Gastroesophageal sphincter (tissue), 4 donors: ENCODE measurements at regions not wholly inside any gene's neighbourhood (a gene's known extent, or its start where the extent isn't known, plus 50 kb on each side); places are given as distances from the start of the nearest gene placed in this dataset.

ENCODE experiments used
- ATAC-seq: fragments of 150-250 bp; one replicate; pipeline ENCODE4 v1.9.1; 2016; ENCODE audit warnings: mild to moderate bottlenecking, moderate library complexity
- H3K27ac ChIP-seq, 4 donors: fragments of 200-600 bp; sonication (generic) in 3 of 4; 1 replicate in 3 of 4; 2 replicates in 1 of 4; pipeline ENCODE4 v1.5.1; 2016 to 2019
- H3K27me3 ChIP-seq: fragments of 200-600 bp; sonication (generic); one replicate; pipeline ENCODE4 v1.5.1; 2019
- H3K36me3 ChIP-seq, 2 donors: fragments of 200-600 bp; sonication (generic); one replicate each; pipeline ENCODE4 v1.5.1; 2019; ENCODE audit warnings: control low read depth in 1 of 2
- H3K4me1 ChIP-seq, 3 donors: fragments of 200-600 bp; sonication (generic); 1 replicate in 2 of 3; 2 replicates in 1 of 3; pipeline ENCODE4 v1.5.1; 2016 to 2019; ENCODE audit warnings: control low read depth in 2 of 3
- H3K4me3 ChIP-seq, 2 donors: fragments of 200-600 bp; sonication (generic); one replicate each; pipeline ENCODE4 v1.5.1; 2019; ENCODE audit warnings: mild to moderate bottlenecking in 1 of 2, moderate library complexity in 1 of 2
- H3K9me3 ChIP-seq, 3 donors: fragments of 200-600 bp; sonication (generic); one replicate each; pipeline ENCODE4 v1.5.1; 2017 to 2019; ENCODE audit warnings: control low read depth in 2 of 3
- EP300 ChIP-seq: sonication (generic); formaldehyde crosslinking; IDR thresholded peaks from one replicate; pipeline ENCODE4 v1.6.1; 2017; ENCODE audit warnings: antibody characterized with exemption, mild to moderate bottlenecking
- POLR2A ChIP-seq, 2 donors: fragments of 450-650 bp; IDR thresholded peaks; one replicate each; pipeline ENCODE4 v1.6.1; 2017; ENCODE audit warnings: antibody characterized with exemption in 2 of 2, mild to moderate bottlenecking in 2 of 2, moderate library complexity in 1 of 2
- POLR2AphosphoS5 ChIP-seq: sonication (generic); formaldehyde crosslinking; IDR thresholded peaks from one replicate; pipeline ENCODE4 v1.6.1; 2017; ENCODE audit warnings: antibody characterized with exemption
- WGBS, 2 donors: methylation state at CpG; one replicate each; pipeline ENCODE4 v1.1.5; 2018; ENCODE audit warnings: low coverage in 1 of 2; 5-methylcytosine and 5-hydroxymethylcytosine counted together
- TF ChIP-seq, protein P1 (sequence below), 4 experiments: fragments of 200-600 bp in 2 of 4; fragments of 450-650 bp in 2 of 4; sonication (generic) in 1 of 4; IDR thresholded peaks; one replicate each; pipeline ENCODE4 v1.5.1; 2017 to 2019; ENCODE audit warnings: antibody characterized with exemption in 4 of 4, mild to moderate bottlenecking in 2 of 4, moderate library complexity in 2 of 4

DNA sequence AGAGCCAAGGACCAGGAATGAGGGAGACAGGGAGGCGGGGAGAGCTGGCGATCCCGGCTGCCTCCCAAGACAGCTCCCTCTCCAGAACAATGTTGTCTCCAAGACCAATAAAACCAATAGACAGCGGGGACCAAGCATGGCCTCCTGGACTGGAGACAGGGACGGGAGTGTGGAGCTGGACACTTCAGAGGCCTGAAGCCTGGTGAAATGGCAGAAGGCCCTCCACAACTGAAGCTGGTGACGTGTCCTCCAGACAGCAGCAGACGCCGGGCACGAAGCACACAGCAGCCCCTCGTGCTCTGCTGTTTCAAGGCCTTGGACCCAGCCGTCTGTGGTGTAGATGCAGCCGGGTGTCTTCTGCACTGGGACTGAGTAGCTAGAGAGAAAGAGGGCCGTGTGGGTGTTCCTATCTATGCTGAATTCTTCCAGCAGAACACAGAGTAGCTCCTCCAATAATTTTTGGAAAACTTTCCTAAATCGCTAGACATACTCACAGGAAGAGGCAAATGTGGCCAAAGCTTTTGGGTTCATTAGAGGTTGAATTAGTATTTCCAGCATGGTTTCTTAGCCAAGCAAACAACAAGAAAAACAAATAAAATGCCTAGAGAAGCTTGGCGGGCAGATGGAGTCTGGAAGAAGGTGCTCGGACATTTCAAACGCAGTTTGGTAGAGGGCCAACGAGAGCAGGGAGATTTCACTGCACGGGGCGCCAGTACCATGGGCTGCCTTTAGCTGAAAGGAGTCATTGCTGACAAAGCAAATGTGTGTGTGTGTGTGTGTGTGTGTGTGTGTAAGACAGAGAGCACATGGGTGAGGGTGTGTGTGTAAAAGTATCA is 570.4 kb downstream of the TCERG1L start:
- ATAC-seq: no peak
- Histone ChIP-seq H3K4me3 (no peak overlapping the region), H3K36me3 (no peaks in the 10 kb centered on the region), H3K4me1 (no peaks in the 10 kb centered on the region), H3K27me3 (peaks cover 41% of the 10 kb centered on the region), H3K9me3 (no peaks in the 10 kb centered on the region), H3K27ac (no peak overlapping the region)
- WGBS, 2 donors: 60% methylated on average over 18 of the region's 20 CpGs; no CpG with 5 or more reads in 1 of the 2 donors
- no peak for TF ChIP-seq POLR2A (IDR thresholded peaks at IDR 0.05)
- no peak for TF ChIP-seq EP300
- TF ChIP-seq, protein P1, sequence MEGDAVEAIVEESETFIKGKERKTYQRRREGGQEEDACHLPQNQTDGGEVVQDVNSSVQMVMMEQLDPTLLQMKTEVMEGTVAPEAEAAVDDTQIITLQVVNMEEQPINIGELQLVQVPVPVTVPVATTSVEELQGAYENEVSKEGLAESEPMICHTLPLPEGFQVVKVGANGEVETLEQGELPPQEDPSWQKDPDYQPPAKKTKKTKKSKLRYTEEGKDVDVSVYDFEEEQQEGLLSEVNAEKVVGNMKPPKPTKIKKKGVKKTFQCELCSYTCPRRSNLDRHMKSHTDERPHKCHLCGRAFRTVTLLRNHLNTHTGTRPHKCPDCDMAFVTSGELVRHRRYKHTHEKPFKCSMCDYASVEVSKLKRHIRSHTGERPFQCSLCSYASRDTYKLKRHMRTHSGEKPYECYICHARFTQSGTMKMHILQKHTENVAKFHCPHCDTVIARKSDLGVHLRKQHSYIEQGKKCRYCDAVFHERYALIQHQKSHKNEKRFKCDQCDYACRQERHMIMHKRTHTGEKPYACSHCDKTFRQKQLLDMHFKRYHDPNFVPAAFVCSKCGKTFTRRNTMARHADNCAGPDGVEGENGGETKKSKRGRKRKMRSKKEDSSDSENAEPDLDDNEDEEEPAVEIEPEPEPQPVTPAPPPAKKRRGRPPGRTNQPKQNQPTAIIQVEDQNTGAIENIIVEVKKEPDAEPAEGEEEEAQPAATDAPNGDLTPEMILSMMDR (IDR thresholded peaks at IDR 0.05): no peak
- no peak for TF ChIP-seq POLR2AphosphoS5

DNA sequence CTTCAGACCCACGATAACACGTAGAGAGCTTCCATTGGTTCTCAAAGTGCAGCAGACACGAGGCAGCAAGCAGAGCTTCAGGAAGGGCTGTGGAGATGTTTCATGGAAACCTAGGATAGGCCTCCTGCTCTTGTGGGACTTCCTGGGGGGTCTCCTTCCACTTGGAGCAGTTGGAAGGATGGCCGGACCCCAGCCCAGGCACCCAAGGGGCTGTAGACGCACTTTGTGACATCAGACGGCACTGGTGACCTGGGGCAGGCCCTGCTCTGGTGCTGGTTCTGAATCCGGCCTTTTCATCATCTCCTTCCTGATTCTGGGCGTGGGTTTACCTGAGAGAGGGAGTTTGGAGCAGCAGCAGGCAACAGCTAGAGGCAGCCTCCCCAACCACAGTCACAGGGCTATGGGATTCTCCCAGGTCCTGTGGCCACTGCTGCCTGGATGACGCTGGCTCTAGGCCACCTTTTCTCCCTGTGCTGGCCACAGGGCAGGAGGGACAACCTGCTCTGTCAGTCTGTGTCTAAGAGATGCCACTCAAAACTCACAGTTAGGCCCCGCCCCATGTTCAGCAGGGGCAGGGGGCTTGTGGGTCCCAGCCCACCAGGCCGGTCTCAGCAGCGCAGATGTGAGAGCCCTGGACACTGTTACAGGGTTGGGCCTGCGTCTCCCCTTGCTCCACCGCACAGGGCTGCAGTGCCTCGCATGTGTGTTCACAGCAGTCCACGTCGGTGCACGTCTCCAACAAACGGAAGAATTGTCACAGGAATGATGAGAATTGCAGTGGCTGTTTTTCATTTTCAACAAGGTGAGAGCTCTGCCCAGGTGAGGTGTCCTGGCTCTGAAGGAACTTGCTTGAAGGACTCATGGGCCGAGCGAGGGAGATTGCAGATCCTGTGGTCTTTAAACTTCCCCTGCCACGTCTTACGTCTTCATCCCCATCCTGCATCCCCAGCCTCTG is 569.3 kb downstream of the TCERG1L start:
- no peaks in the 10 kb centered on the region for H3K9me3 ChIP-seq
- peaks cover 41% of the 10 kb centered on the region for H3K27me3 ChIP-seq
- no peak for ATAC-seq
- no peak overlapping the region for H3K4me3 ChIP-seq
- no peaks in the 10 kb centered on the region for H3K4me1 ChIP-seq
- 71 to 77% methylated on average over 3 to 6 of the region's 23 CpGs for WGBS, 2 donors
- no peaks in the 10 kb centered on the region for H3K36me3 ChIP-seq
- H3K27ac ChIP-seq: no peak overlapping the region
- TF ChIP-seq POLR2A (IDR thresholded peaks at IDR 0.05) (no peak), EP300 (no peak)

DNA sequence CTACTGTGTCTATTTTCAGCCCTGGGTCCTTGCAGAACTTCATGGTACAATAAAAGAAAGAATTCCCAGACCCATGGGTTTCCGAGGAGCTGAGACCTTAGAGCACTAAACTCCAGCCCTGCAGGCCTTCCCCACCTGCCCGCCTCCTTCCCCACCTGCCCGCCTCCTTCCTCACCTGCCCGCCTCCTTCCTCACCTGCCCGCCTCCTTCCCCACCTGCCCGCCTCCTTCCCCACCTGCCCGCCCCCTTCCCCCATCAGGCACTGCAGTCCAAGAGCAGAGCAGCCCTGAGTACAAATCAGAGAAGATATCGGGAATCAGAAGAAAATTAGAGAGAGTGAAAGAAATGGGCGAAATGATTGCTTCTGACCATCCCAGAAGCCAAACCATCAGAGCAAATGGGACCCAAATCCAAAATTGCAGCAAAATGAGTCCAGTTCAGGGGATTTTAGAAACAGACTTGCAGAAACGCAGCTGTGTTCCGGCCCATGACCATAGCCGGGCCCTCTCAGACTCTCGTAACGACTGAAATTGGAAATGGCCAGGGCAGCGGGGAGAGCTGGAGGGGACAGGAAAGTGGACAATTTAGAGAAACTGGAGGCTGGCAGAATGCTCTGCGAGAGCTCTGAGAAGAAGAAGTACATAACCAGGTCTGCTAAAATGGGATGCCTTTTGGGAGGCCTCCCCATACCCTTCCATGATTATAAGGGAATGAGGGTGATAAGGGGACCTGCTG is 568.4 kb downstream of the TCERG1L start:
- TF ChIP-seq, protein P1 (IDR thresholded peaks at IDR 0.05): no peak
- no peak for TF ChIP-seq EP300
- no peak for TF ChIP-seq POLR2AphosphoS5
- TF ChIP-seq POLR2A (IDR thresholded peaks at IDR 0.05): no peak

DNA sequence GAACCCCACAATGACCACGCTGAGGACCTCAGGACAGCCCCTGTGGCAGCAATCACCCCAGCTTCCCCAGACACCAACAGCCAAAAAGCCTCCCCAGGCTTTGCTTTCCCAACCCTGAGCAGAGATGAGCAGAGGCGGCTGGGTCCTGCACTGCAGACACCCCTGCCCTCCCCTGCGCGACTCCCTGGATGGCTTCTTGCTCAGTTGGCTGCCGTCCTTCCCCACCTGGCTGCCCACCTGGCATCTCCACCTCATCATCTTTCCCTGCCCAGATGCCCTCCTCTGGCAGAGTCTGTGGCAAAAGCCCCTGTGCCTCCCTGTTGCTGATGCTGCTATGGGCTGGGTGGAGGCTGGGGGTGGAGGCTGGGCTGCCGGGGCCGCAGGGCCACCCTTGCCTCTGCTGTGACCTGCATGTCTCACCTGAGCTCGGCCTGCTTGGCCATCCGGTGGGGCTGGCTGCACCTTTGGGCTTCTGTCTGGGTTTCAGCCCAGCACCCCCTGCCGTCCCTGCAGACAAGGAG is 567.7 kb downstream of the TCERG1L start:
- no peak for ATAC-seq
- Histone ChIP-seq H3K36me3 (no peaks in the 10 kb centered on the region), H3K27ac (no peak overlapping the region), H3K9me3 (no peaks in the 10 kb centered on the region), H3K27me3 (peaks cover 39% of the 10 kb centered on the region), H3K4me3 (no peak overlapping the region), H3K4me1 (no peaks in the 10 kb centered on the region)
- TF ChIP-seq, protein P1 (IDR thresholded peaks at IDR 0.05): no peak
- no peak for TF ChIP-seq EP300
- 83% methylated on average over 4 of the region's 10 CpGs; no CpG with 5 or more reads in 1 of the 2 donors for WGBS, 2 donors

More for the DNA sequence above, 568.4 kb downstream of the TCERG1L start:
- ATAC-seq: no peak
- no peaks in the 10 kb centered on the region for H3K9me3 ChIP-seq
- WGBS, 2 donors: 56 to 72% methylated on average over 5 to 6 of the region's 16 CpGs
- no peaks in the 10 kb centered on the region for H3K36me3 ChIP-seq
- H3K4me1 ChIP-seq: no peaks in the 10 kb centered on the region
- no peak overlapping the region for H3K27ac ChIP-seq
- H3K4me3 ChIP-seq: no peak overlapping the region
- peaks cover 41% of the 10 kb centered on the region for H3K27me3 ChIP-seq

DNA sequence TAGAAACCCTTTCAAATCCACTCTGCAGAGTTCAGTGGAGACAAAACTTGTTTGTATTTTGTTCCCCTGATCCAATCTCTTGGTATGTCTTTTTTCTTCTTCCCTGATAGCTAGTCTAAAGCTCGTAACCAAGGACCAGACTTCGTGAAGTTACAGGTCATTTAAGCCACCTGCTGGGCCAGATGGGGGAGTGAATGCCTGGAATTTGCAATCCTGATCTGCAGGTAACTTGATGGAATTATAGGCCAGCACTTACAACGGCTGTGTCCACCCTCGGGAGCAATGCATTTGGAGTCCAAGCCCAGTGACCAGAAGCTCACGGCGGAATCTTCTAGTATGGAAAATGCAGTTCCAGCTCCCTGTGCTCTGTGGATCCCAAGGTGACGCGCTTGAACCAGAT is 566.9 kb downstream of the TCERG1L start:
- TF ChIP-seq EP300 (no peak), POLR2AphosphoS5 (no peak), POLR2A (IDR thresholded peaks at IDR 0.05) (no peak)
- TF ChIP-seq, protein P1 (IDR thresholded peaks at IDR 0.05): no peak
- Histone ChIP-seq H3K9me3 (no peaks in the 10 kb centered on the region), H3K4me1 (no peaks in the 10 kb centered on the region), H3K27me3 (peaks cover 35% of the 10 kb centered on the region), H3K36me3 (no peaks in the 10 kb centered on the region), H3K27ac (no peak overlapping the region), H3K4me3 (no peak overlapping the region)
- ATAC-seq: no peak
- WGBS, 2 donors: 72 to 84% methylated on average over 6 to 8 of the region's 8 CpGs
